NT2/D1 (cell line): ENCODE measurements at regions not wholly inside any gene's neighbourhood (a gene's known extent, or its start where the extent isn't known, plus 50 kb on each side); places are given as distances from the start of the nearest gene placed in this dataset.

Experiments used
- SUZ12 ChIP-seq: IDR thresholded peaks from 2 replicates; pipeline ENCODE4 v1.6.1; 2011; ENCODE audit not compliant: insufficient read length, insufficient read depth; ENCODE audit errors: extremely low read depth
- ZNF274 ChIP-seq: IDR thresholded peaks from 2 replicates; pipeline ENCODE4 v1.6.1; 2011; ENCODE audit warnings: mild to moderate bottlenecking, low read depth, low read length

DNA sequence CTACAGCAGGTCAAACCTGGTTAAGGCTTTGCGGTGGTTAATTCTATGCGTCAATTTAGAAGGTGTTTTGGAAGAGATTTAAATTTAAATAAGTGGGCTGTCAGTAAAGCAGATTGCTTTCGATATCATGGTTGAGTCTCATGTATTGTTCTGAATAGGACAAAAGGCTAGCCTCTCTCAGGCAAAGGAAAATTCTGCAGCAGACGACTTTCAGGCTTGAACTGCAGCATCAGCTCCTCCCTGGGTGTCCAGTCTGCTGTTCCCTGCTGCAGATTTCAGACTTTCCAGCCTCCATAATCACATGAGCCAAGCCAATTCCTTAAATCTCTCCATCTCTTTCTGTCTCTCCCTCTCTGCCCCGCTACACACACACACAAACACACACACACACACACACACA, 143.2 kb downstream of the TUSC7 start:
- no peak for TF ChIP-seq ZNF274
- TF ChIP-seq SUZ12: no peak
